ENCODE measurements at regions not wholly inside any gene's neighbourhood (a gene's known extent, or its start where the extent isn't known, plus 50 kb on each side); places are given as distances from the start of the nearest gene placed in this dataset.
"Not testable (repeated sequence)": the region's sequence is repeated elsewhere in the genome, so short reads cannot be mapped to it uniquely, and the experiment has no call there.

- no peak for DNase-seq
Measured at GRCh38 chr16:19980632-19981265, 92.9 kb downstream of the GPR139 start.

- DNase-seq = no peak
Measured at GRCh38 chr16:19979638-19980037, 94.1 kb downstream of the GPR139 start.

- DNase-seq = no peak
Measured at GRCh38 chr16:19974607-19975006, 90.0 kb upstream of the GPRC5B start.

GRCh38 chr16:19972111-19972510 is 87.5 kb upstream of the GPRC5B start:
- no peak for DNase-seq

GRCh38 chr16:19968891-19969683 is 84.4 kb upstream of the GPRC5B start:
- DNase-seq = no peak

GRCh38 chr16:19967963-19968362 is 83.3 kb upstream of the GPRC5B start:
- no peak for DNase-seq

- DNase-seq = no peak
Measured at GRCh38 chr16:19967561-19967960, 82.9 kb upstream of the GPRC5B start.

- DNase-seq = peak in 1 of 2 donors; percentile 1
Measured at GRCh38 chr16:19963301-19963700, 78.7 kb upstream of the GPRC5B start.

- DNase-seq = no peak
Measured at GRCh38 chr16:19960183-19960582, 75.5 kb upstream of the GPRC5B start.

- no peak for DNase-seq
Measured at GRCh38 chr16:19959736-19960135, 75.1 kb upstream of the GPRC5B start.

GRCh38 chr16:19955896-19956295 is 71.2 kb upstream of the GPRC5B start:
- DNase-seq = not testable (repeated sequence)

GRCh38 chr16:19955084-19955483 is 70.4 kb upstream of the GPRC5B start:
- DNase-seq = not testable (repeated sequence)

- no peak for DNase-seq
Measured at GRCh38 chr16:19948186-19949104, 63.8 kb upstream of the GPRC5B start.

GRCh38 chr16:19945934-19946333 is 61.3 kb upstream of the GPRC5B start:
- no peak for DNase-seq

- DNase-seq = no peak
Measured at GRCh38 chr16:19940195-19940594, 55.5 kb upstream of the GPRC5B start.

- DNase-seq = no peak
Measured at GRCh38 chr16:19939553-19939952, 54.9 kb upstream of the GPRC5B start.

- DNase-seq = no peak
Measured at GRCh38 chr16:19938536-19938935, 53.9 kb upstream of the GPRC5B start.

GRCh38 chr16:19936441-19936840 is 51.8 kb upstream of the GPRC5B start:
- no peak for DNase-seq

- no peak for DNase-seq
Measured at GRCh38 chr16:19935694-19936093, 51.0 kb upstream of the GPRC5B start.

All from hippocampal formation (tissue), 2 donors.